Spleen (tissue), 11 donors: ENCODE measurements at regions not wholly inside any gene's neighbourhood (a gene's known extent, or its start where the extent isn't known, plus 50 kb on each side); places are given as distances from the start of the nearest gene placed in this dataset.

Experiments used
- DNase-seq: peaks from one replicate; pipeline ENCODE4 v3.0.0-alpha.2; 2020
- H3K27ac ChIP-seq, 8 donors: fragments of 200-600 bp; sonication (generic) in 7 of 8; 1 replicate in 4 of 8; 2 replicates in 4 of 8; pipeline versions ENCODE4 v1.5.0 to v1.8.0; 2016 to 2021; ENCODE audit warnings: inconsistent platforms in 4 of 8, mild to moderate bottlenecking in 4 of 8, moderate library complexity in 1 of 8
- H3K27me3 ChIP-seq, 7 donors: fragments of 200-600 bp; sonication (generic) in 6 of 7; replicated peaks in 1 of 7; 1 replicate in 4 of 7; 2 replicates in 3 of 7; pipeline versions ENCODE4 v1.5.0 to v1.8.0; 2016 to 2021; ENCODE audit warnings: inconsistent platforms in 3 of 7, mild to moderate bottlenecking in 1 of 7
- H3K36me3 ChIP-seq, 6 donors: fragments of 200-600 bp; sonication (generic) in 5 of 6; 1 replicate in 4 of 6; 2 replicates in 2 of 6; pipeline versions ENCODE4 v1.5.0 to v1.8.0; 2016 to 2021; ENCODE audit warnings: inconsistent platforms in 2 of 6
- H3K4me1 ChIP-seq, 6 donors: fragments of 200-600 bp; sonication (generic) in 5 of 6; 1 replicate in 3 of 6; 2 replicates in 3 of 6; pipeline versions ENCODE4 v1.5.0 to v1.8.0; 2016 to 2021; ENCODE audit warnings: inconsistent platforms in 3 of 6
- H3K4me3 ChIP-seq, 8 donors: fragments of 200-600 bp; sonication (generic) in 7 of 8; 1 replicate in 4 of 8; 2 replicates in 4 of 8; pipeline versions ENCODE4 v1.5.0 to v1.8.0; 2016 to 2021; ENCODE audit warnings: inconsistent platforms in 4 of 8, mild to moderate bottlenecking in 4 of 8, moderate library complexity in 2 of 8
- H3K9me3 ChIP-seq, 8 donors: fragments of 200-600 bp; sonication (generic) in 7 of 8; 1 replicate in 4 of 8; 2 replicates in 4 of 8; pipeline versions ENCODE4 v1.5.0 to v1.8.0; 2016 to 2021; ENCODE audit warnings: inconsistent platforms in 4 of 8
- POLR2A ChIP-seq, 3 donors: fragments of 450-650 bp; IDR thresholded peaks; one replicate each; pipeline ENCODE4 v1.5.1; 2017; ENCODE audit warnings: antibody characterized with exemption in 3 of 3, mild to moderate bottlenecking in 1 of 3
- POLR2AphosphoS5 ChIP-seq, 3 donors: sonication (generic); formaldehyde crosslinking; IDR thresholded peaks; one replicate each; pipeline ENCODE4 v1.5.1; 2017; ENCODE audit warnings: antibody characterized with exemption in 3 of 3
- WGBS, 5 donors: extraction: QIAGEN DNeasy Blood & Tissue Kit in 3 of 5; methylation state at CpG; one replicate each; pipeline versions ENCODE4 v1.1.5 to v1.1.7; 2013 to 2018; 5-methylcytosine and 5-hydroxymethylcytosine counted together
- intact Hi-C: fragments of 100-400 bp; cut with DNase I; formaldehyde crosslinking; loops from one replicate; pipeline ENCODE4 v1.15.0; 2023; ENCODE audit warnings: low total_unique reads
- TF ChIP-seq, protein P1 (sequence below), 11 experiments: fragments of 200-600 bp in 7 of 11; fragments of 450-650 bp in 4 of 11; sonication (generic) in 4 of 11; IDR thresholded peaks in 8 of 11; conservative IDR thresholded peaks in 3 of 11; 1 replicate in 7 of 11; 2 replicates in 4 of 11; pipeline versions ENCODE4 v1.4.0 to v1.8.0; 2016 to 2021; ENCODE audit warnings: antibody characterized with exemption in 11 of 11, inconsistent platforms in 4 of 11, mild to moderate bottlenecking in 1 of 11
- donor health status: healthy with polysubstance abuse.
- donor health status: DM: no; HTN: no; CAD: no; lungs with moderate emphysema.
- donor health status: DM: no; HTN: no; CAD: no.
- donor health status: Bipolar disorder and iron deficiency.
- donor health status: healthy.
- donor health status: DM: no; HTN: no; CAD: no.
- donor health status: DM: yes; HTN: yes; CAD: no.

DNA sequence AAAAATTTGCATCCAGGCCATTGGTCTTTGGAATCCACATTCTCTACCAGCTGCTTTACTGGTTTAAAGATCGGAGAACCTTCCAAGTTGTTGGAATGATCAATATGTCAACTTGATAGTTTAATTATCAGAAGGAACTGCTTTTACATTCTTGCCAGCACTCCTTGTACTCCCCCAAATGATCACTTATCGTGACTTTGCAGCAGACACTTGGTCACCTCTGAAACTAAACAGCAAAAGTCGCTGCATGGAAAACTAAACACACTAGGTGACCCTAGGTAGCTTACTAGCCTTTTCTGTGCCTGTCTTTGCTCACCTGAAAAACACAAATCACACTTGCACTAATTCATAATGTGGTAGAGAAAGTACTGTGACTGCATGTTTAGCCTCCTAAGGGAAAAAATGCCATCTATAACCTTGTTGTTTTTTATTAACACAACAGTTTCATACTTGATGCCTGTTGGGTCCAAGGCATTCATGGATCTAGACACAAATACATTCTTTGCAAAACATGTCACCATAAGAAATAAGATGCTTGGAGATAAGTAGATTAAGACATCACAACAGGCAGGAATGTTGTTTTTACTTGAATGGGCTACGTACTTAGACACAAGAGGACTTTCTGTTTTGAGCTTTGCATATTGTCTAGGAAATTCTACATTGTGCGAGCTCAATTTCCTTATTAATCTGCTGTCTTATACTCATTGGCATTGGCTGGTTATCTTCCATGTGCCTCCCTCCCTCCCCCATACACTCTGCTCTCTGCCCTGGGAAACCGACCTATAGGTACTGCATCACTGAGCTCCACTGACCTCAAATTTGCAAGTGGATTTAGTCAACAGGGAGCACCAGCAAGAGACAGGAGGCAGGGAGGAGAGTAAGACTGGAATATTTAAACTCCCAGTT is 219.1 kb upstream of the STK17B start:
- whole genome bisulfite sequencing, 5 donors = 88 to 91% (median 90%) methylated on average over 6 of the region's 6 CpGs

DNA sequence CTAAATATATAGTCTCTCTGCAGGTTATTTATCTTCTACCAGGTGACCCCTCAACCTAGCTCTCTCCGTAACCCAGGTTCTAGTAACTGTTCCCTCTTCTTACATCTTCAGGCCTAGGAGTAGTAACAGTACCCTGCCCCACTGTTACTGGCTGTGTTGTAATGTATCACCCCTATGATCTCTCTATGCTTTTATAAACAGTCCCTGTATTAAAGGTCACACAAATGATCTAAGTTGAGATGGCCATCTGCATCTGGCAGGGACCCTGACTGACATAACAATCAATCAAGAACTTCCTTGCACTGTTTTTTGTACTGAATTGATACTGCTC is 219.7 kb upstream of the STK17B start:
- intact Hi-C loops = no loop called here
- no peak overlapping the region for H3K27ac ChIP-seq
- H3K36me3 ChIP-seq = no peaks in the 10 kb centered on the region
- TF ChIP-seq POLR2A (IDR thresholded peaks at IDR 0.05) = no peak
- TF ChIP-seq POLR2AphosphoS5 (IDR thresholded peaks at IDR 0.05) = no peak
- TF ChIP-seq, protein P1, sequence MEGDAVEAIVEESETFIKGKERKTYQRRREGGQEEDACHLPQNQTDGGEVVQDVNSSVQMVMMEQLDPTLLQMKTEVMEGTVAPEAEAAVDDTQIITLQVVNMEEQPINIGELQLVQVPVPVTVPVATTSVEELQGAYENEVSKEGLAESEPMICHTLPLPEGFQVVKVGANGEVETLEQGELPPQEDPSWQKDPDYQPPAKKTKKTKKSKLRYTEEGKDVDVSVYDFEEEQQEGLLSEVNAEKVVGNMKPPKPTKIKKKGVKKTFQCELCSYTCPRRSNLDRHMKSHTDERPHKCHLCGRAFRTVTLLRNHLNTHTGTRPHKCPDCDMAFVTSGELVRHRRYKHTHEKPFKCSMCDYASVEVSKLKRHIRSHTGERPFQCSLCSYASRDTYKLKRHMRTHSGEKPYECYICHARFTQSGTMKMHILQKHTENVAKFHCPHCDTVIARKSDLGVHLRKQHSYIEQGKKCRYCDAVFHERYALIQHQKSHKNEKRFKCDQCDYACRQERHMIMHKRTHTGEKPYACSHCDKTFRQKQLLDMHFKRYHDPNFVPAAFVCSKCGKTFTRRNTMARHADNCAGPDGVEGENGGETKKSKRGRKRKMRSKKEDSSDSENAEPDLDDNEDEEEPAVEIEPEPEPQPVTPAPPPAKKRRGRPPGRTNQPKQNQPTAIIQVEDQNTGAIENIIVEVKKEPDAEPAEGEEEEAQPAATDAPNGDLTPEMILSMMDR (IDR thresholded peaks at IDR 0.05 in 8 of 11, conservative IDR thresholded peaks at IDR 0.05 in 3 of 11) = no peak
- H3K9me3 ChIP-seq = no peaks in the 10 kb centered on the region
- 93 to 97% (median 96%) methylated on average over 1 of the region's 1 CpG for WGBS, 5 donors
- no peaks in the 10 kb centered on the region for H3K27me3 ChIP-seq
- DNase-seq = no peak
- no peak overlapping the region for H3K4me3 ChIP-seq
- H3K4me1 ChIP-seq = no peaks in the 10 kb centered on the region

More for the DNA sequence above, 219.1 kb upstream of the STK17B start:
- no peak for DNase-seq
- TF ChIP-seq POLR2AphosphoS5 (IDR thresholded peaks at IDR 0.05) = no peak
- TF ChIP-seq, protein P1 (IDR thresholded peaks at IDR 0.05 in 8 of 11, conservative IDR thresholded peaks at IDR 0.05 in 3 of 11) = no peak
- TF ChIP-seq POLR2A (IDR thresholded peaks at IDR 0.05) = no peak
- no peak overlapping the region for H3K4me3 ChIP-seq
- no peaks in the 10 kb centered on the region for H3K27me3 ChIP-seq
- no peaks in the 10 kb centered on the region for H3K4me1 ChIP-seq
- intact Hi-C loops = no loop called here
- H3K36me3 ChIP-seq = no peaks in the 10 kb centered on the region
- H3K9me3 ChIP-seq = no peaks in the 10 kb centered on the region
- no peak overlapping the region for H3K27ac ChIP-seq

DNA sequence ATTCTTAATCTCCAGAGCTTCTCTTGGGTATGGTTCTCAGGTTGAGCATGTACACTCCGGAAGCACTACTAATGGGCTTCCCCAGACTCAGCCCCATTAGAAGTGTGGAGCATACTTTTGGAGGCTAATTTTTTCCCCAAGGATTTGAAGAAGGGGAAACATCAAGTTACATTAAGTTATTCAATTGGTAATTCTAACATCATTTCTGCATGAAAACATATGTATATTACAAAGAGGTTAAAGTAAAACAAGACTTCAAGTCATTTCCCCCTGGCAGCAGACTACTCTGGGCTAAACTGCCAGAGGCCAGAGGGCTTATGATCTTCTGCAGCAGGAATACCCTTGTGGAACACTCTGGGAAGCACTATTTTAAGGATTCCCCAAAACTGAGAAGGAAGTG is 227.7 kb upstream of the STK17B start:
- no peak overlapping the region for H3K27ac ChIP-seq
- WGBS, 5 donors = 96 to 100% (median 97%) methylated on average over 1 of the region's 1 CpG

More for the DNA sequence above, 227.7 kb upstream of the STK17B start:
- no peak for TF ChIP-seq POLR2A (IDR thresholded peaks at IDR 0.05)
- TF ChIP-seq, protein P1 (IDR thresholded peaks at IDR 0.05 in 8 of 11, conservative IDR thresholded peaks at IDR 0.05 in 3 of 11) = no peak
- no peak for TF ChIP-seq POLR2AphosphoS5 (IDR thresholded peaks at IDR 0.05)
- DNase-seq = no peak
- peaks cover 0 to 14% (median 0%) of the 10 kb centered on the region in 6 donors for H3K4me1 ChIP-seq
- no peak overlapping the region for H3K4me3 ChIP-seq
- H3K36me3 ChIP-seq = no peaks in the 10 kb centered on the region
- no peaks in the 10 kb centered on the region for H3K27me3 ChIP-seq
- no peaks in the 10 kb centered on the region for H3K9me3 ChIP-seq
- intact Hi-C loops = no loop called here
